GM19455 (cell line): ENCODE measurements at regions not wholly inside any gene's neighbourhood (a gene's known extent, or its start where the extent isn't known, plus 50 kb on each side); places are given as distances from the start of the nearest gene placed in this dataset.

ENCODE experiments used
- ATAC-seq: cut with Tn5 transposase; IDR thresholded peaks from one replicate; pipeline ENCODE4 v1.9.1; 2021; ENCODE audit not compliant: unreplicated experiment

DNA sequence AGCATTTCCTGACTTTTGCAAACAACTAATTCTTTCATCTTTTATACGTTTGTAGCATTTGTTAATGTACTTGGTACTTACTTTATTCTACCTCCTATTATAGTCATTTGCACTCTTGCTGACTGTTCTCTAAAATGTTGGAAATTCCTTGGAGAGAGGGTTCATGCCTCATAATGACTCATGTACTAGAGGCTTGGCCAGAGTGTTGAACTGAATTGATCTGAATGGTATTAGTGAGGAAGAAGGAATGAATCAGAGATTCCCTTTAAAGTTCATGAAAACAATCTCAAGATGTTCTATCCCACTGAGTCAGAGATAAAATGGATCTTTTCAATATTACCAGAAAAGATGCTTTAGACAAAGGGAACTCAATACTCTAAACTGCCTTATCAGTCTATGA, 383.4 kb downstream of the SEC16B start:
- no peak for ATAC-seq

DNA sequence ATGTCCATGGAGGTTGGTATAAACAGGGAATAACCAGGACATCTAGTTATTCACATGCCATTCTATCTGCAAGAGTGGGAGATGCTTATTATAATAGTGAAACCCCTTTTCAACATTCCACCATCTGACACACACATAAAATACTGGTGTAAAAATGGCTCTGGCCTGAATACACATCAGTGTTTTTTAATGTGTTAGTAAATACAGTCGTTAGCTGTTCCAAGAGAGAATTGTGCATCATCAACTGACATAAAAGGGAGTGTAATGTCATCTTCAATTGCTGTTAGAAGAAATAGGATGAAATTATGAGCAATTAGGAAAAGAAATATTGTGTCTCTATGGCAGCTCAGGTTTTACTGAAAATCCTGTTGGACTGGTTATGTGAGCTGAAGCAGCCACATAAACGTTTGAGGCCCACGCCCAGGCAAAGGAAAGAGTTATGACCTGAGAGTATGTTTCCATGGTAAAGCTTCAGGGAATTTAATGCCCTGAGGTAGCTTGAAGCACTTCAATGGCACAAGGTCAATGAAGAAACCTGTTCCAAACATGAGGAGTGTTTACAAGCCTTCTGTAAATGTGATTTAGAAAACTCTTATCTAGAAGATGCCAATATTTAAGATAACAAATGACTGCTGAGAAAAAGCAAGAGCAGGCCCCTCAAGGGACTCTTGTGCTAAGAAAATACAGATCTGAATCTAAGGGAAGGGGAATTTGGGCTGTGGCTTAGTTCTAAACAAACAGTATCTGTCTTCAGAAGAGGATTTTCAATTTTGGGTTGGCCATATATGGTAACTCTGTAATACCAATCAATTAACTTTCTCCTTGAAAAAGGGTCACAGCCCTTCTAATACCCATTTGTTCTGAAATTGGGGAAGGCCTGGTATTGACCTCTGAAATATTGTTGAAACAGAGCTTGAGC, 384.3 kb downstream of the SEC16B start:
- no peak for ATAC-seq

DNA sequence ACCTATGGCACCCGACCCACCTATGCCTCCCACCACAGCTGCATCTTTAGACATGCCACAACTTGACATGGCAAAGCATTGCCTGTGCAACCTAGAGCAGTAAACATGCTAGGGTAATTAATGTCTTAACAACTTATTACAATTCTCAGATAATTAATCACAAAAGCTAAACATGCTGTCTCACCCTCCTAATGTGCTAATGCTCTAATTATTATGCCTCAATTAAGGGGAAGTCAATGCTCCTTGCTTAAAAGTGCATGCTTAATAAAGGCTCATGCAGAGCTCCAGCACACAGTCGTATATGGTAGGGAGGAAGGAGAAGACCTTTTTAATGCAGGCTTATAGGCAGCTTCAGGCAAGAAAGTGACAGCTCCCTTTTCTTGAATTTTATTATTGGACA, 396.0 kb downstream of the SEC16B start:
- no peak for ATAC-seq

DNA sequence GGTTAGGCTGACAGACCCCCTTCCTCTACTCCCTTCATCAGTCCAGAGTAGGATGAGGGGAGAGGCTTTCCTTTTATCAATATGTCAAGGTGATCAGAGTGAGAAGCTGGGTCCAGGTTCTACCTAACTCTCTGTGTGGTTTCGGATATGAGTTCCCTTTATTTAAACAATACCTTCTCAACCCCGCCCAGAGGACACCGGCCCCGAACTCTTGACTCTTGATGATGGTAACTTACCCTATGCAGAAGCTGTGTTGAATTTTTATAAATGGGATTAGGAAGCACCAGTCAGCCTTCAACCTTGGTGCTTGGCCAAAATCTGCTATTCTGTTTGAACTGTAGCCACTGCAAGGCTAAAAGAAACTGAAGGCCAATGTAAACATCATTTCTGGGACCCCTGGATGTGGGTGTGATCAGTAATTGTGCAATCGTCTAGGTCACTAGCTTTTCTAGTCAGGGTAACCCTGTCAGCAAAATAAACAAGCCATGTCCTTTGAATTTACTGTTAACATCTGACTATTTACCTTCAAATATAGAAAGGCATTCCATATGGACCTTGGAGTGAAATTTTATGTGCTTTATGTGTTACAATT, 398.3 kb downstream of the SEC16B start:
- no peak for ATAC-seq

DNA sequence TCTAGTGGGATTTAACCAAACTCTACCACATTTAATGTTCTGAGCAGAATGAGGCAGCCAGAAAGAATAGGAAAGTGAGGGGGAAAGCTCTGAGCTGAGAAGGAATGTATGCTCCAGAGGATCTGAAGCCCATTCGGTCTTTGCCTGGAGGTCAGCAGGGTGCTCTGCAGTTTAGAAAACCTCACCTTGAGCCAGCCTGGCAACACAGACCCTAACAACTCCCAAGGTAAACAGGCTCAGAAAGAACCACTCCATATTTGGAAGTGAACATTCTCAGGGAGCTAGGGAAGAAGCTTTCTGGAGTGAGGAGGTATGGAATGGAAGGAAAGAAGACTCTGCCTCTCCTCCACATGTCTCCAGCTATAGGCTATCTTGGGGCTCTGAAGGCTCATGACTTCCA, 398.8 kb downstream of the SEC16B start:
- ATAC-seq = no peak

DNA sequence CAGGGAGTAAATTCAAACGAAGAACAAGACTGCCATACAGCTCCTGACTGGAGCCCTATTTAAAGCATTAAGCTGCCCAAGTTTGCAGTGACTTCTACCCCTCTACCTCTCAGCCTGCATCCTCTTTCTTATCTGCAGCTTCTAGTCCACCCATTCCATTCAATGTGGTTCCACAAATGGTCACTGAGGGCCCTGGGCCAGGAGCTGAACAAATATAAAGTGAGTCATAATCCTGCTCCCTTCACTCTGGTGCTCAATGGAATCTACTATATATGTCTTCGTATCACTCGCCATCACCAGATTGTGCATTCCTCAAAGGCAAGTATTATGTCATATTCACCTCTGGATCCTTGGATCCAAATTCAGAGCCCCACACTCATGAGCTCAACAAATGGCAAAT, 398.7 kb downstream of the BRINP2 start:
- no peak for ATAC-seq

DNA sequence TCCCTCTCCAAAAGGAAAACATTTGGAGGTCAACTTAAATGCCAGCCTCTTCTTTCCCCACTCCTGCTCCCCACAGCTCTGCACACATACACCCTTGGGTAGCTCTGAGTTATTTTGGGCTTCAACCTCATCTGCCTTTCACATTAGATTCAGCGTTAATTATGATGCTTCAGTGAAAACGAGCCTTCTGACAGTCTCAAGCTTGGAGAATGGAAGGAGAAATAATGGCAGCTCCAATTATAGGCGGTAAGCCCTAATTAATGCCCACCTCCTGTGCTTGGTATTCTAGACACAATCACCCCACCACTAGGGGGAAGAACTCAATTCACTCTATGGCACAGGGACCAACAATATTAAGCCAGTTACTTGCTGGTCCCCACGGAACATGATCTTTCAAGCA, 397.9 kb downstream of the BRINP2 start:
- no peak for ATAC-seq

DNA sequence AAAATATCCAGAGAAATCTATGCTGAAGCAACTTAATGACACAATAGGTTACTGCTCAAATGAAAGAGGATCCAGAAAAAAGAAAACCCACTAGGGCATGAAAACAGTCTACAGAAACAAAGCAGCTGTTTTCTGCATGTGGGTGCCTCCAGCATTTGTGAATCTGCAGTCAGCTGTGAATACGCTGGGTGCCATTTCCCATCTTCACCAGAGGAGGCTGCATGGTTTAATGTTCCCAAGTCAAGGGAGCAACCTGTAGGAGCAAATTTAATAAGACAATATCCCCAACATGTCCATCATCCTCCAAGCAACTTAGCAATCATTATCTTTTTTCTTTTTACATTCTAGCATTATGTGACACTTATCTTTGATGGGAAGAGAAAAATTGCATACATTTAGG, 396.6 kb downstream of the BRINP2 start:
- no peak for ATAC-seq

DNA sequence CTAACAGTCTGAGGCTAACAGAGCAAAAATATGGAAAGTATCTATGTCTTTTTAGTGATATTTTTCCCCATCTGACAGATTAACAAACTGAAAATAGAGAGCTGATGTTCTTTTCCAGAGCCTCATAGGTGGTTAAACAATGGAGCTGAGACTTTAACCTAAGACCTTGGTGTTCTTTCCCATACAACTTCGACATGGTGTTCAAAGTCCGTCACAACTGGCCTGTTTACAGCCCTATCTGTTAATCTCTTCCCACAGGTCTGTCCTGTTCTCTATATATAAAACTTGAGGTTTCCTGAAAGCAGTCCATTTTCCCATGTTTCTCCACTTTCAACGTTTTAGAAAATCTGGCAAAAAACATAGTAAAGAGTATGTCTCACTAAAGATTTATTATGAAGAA, 395.7 kb downstream of the BRINP2 start:
- ATAC-seq = no peak

DNA sequence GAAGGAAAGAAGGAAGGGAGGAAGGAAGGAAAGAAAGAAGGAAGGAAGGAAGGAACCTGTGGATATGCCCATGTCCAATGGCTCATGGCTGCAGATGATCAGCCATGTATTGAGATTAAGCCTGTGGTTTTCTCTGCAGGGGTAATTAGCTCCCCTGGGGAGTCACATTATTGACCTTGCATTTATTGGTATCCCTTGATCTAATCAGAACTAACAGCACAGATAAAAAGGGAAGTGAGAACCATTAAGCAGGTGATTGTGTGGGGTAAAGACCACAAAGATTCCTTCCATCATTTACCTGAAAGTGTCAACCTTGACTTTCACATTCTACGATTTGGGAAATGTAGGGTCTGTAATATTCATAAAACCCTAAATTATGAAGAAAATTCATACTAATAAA, 390.7 kb downstream of the BRINP2 start:
- ATAC-seq = no peak

DNA sequence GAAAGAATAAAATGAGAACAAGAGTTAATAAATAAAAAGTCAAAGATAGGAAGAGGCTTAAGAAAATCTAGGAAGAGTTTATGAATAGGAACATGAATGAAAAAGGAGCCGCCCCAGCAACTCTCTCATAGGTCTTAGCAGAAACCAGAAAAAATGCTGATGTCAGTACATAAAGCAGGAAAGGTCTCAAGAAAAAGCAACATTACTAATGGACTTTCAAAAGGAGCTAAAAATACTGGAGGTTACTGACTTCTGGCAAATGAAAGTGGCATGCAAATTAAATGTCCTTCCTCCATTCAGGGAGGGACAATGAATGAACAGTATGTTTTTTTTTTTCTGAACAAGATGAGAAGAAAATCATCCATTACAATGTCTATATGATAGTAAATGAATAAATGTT, 387.6 kb downstream of the BRINP2 start:
- no peak for ATAC-seq

DNA sequence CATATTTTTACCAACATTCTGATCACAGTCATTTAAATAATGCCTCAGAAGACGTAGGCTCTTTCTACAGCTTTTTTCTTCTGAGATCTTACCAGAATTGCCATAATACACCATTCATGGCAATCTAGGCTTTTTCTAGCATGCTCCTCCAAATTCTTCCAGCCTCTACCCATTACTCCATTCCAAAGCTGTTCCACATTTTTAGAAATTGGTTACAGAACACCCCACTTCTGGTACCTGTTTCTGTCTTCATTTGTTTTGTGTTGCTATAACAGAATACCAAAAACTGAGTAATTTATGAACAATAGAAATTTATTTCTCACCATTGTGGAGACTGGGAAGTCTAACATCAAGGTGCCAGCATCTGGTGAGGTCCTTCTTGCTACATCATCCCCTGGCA, 385.4 kb downstream of the BRINP2 start:
- no peak for ATAC-seq

DNA sequence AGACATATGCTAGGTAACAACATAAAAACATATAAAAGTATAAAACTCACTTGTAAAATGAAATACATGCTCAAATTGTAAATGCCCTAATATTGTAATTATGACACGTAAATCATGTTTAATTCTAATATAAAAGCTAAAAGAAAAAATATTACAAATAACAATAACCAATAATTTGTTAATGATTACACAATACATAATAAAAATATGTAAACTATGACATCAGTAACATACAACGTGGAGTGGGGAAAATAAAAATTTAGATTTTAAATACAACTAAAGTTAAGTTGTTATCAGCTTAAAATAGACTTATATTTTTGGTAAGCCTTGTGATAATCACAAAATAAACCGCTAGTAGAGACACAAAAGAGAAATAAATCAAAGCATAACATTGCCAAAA, 376.4 kb downstream of the BRINP2 start:
- no peak for ATAC-seq

DNA sequence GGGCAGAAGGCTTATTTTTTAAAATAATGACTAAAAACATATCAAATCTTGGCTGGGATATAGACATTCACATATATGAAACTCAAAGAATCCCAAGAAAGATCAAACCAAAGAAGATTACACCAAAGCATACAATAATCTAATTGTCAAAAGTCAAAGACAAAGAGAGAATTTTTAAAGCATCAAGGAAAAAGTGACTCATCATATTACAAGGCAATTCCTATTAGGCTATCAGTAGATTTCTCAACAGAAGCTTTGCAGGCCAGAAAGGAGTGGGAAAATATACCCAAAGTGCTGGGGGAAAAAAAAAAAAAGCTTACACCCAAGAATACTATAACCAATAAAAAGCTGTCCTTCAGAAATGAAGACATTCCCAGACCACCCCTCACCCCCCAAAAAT, 375.6 kb downstream of the BRINP2 start:
- ATAC-seq = no peak

DNA sequence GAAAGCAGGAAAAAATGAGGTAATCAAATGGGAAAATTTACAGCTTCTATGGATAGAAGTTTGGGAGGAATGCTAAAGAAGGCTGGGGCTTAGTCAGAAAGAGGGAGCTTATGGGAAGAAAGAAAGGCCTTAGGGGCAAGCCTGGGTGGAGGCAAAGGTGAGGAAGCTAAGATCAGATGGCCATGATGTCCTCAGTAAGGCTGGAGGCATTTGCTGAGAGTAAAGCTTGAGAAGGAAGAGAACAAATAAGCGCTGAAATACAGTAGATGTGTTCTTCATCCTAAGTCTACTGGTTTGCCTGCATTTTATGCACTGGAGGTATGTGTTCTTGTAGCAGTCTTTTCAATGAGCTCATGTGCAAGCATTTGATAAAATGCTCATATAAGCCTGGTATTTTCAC, 355.4 kb downstream of the BRINP2 start:
- ATAC-seq = no peak

DNA sequence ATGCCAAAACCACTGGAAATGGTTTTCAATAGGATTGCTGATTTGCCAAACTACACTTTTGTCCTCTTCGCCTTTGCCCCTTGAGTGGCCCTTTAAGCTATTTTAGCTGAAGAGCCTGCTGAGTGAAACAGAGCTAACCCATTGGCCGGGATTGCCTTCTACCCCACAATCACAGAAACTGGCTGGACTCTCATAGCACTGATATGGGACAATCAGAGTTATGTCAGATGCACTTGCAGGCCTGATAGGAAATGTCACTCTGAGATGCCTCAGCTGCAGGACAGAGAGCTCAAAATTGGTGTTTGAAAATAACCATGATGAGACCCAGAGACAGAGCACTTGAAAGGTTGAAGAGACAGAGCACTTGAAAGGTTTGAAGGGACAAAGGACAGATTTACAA, 354.4 kb downstream of the BRINP2 start:
- ATAC-seq = no peak

DNA sequence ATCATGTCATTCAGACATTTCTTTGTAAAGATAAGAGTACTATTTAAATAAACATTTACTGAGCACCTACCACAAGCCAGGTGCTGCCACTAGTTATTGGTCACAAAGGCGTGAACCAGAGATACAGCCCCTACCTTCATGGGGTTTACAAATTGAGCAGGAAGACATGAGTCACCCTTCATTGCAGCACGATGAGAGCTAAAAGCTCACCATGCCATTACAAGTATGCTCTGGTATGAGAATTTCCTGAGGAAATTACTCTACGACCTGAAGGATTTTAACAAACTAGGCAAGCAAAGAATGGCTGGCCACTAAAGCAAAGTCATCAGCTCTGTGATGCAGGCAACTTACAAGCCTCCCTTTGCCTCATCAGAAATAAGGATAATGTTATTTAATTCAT, 346.8 kb downstream of the BRINP2 start:
- ATAC-seq = no peak

DNA sequence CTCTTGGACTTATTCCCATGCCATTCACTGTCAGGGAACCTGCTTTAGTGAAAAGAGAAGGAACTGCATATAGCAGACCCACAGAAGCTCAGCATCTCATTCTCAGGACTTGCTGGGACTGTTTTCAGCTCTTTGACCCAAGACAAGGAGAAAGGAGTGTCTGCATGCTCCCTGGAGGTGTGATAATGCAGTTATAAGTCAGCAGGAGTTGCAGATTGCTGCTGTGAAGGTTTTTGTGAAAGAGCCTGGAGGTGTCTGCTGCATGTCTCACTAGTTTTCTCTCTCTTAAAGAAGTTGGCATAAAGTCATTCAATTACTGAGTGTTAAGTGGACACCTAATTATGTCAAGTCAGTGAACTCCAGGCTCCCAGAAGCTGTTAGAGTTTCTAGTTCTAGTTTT, 343.4 kb downstream of the BRINP2 start:
- no peak for ATAC-seq

DNA sequence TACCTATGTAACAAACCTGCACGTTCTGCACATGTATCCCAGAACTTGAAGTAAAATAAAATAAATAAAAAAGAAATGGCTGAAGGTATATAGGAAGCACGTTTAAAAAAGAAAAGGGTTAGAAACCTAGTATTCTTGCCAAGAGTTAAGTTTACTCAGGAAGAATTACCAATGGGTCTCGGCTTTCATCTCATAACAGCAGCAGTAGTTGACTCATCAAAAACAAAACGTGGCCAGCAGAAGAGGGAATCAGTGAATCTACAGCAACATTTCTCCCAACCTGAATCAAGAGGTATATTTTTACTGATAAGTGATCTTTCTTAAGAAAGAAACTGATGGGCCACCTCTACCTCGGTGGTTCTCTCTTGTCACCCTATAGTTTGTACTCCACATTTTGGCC, 340.3 kb downstream of the BRINP2 start:
- ATAC-seq = no peak

DNA sequence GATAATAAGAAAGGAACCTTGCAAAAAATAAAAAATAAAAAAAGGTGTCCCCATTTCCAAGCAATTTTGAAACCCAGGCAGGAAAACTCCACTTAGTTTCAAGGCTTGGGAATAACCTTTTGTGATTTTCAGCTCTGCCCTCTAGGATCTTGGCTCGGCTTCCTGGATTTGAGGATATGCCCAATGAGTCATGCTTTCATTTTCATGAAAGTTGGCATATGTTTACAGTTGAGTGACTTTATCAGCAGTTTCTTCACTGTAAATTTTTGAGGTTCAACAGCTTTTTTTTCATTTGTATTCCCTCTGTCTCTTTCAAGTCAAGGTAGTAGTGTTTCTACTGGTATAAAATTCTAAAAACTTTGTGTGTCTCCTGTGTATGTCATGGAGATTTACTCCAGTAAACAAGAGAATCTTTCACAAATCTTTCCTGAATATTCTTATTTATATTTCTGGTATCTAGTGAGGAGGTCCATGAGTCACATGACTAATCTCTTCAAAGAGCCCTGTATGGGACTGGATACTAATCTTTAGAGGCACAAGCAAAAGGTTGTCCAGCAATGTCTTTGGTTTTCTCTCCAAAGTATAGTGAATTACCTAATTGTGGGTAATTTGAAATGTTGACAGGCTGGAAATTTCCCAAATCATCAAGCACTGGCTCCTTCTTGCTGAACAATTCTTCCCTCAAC, 335.3 kb downstream of the BRINP2 start:
- no peak for ATAC-seq

DNA sequence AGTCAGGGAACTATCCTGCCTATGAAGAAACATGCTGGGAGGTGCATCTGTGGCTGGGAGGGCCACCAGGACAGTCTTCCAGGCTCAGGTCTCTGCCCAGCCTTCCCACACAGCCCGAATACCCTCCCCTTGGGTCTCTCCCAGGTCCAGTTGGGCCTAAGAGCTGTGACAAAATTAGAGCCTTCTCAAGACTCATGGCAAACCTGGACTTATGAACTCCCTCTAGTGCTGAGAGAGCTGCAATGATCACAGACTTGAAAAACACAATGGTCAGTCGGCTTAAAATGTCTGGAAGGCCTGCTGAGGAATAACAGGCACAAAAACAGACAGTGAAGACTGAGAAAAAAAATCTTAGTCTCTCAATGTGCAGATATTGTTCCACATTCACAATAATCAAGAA, 325.1 kb downstream of the BRINP2 start:
- no peak for ATAC-seq

DNA sequence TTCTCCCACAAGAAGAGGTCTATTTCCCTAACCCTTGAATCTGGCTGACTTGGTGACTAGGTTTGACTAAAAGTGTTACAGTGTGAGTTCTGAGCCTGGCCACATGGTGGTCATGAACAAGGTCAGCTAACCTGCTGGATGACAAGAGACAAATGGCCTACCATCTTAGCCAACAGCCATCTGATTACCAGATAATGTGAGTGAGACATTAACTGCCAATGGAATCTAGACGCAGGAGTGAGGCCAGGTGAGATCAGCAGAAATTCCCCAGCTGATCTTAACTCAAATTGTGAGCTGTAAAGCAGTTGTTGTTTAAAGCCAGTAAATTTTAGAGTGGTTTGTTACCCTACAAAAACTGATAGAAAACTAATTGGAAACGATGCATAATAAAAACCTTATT, 320.0 kb downstream of the BRINP2 start:
- ATAC-seq = no peak
